Adrenal gland (tissue), 5 donors: ENCODE measurements at regions not wholly inside any gene's neighbourhood (a gene's known extent, or its start where the extent isn't known, plus 50 kb on each side); places are given as distances from the start of the nearest gene placed in this dataset.

Experiments used
- POLR2A ChIP-seq, 2 donors: fragments of 450-650 bp; IDR thresholded peaks; one replicate each; pipeline ENCODE4 v1.6.1; 2017; ENCODE audit warnings: antibody characterized with exemption in 2 of 2, mild to moderate bottlenecking in 2 of 2, moderate library complexity in 1 of 2
- TF ChIP-seq, protein P1 (sequence below), 6 experiments: fragments of 450-650 bp in 4 of 6; fragments of 200-600 bp in 2 of 6; sonication (generic) in 1 of 6; IDR thresholded peaks; 1 replicate in 5 of 6; 2 replicates in 1 of 6; pipeline versions ENCODE4 v1.5.1 to v1.8.0; 2016 to 2021; ENCODE audit warnings: antibody characterized with exemption in 6 of 6, mild to moderate bottlenecking in 2 of 6, moderate library complexity in 1 of 6
- donor health status: DM: no; HTN: no; CAD: no.

GRCh38 chr5:57817001-57817453, 334.4 kb upstream of the ACTBL2 start:
- TF ChIP-seq, protein P1, sequence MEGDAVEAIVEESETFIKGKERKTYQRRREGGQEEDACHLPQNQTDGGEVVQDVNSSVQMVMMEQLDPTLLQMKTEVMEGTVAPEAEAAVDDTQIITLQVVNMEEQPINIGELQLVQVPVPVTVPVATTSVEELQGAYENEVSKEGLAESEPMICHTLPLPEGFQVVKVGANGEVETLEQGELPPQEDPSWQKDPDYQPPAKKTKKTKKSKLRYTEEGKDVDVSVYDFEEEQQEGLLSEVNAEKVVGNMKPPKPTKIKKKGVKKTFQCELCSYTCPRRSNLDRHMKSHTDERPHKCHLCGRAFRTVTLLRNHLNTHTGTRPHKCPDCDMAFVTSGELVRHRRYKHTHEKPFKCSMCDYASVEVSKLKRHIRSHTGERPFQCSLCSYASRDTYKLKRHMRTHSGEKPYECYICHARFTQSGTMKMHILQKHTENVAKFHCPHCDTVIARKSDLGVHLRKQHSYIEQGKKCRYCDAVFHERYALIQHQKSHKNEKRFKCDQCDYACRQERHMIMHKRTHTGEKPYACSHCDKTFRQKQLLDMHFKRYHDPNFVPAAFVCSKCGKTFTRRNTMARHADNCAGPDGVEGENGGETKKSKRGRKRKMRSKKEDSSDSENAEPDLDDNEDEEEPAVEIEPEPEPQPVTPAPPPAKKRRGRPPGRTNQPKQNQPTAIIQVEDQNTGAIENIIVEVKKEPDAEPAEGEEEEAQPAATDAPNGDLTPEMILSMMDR (IDR thresholded peaks at IDR 0.05): no peak
- TF ChIP-seq POLR2A (IDR thresholded peaks at IDR 0.05): no peak
